ENCODE measurements at regions not wholly inside any gene's neighbourhood (a gene's known extent, or its start where the extent isn't known, plus 50 kb on each side); places are given as distances from the start of the nearest gene placed in this dataset.
A peak's percentile ranks its signal among the peaks of the same experiment; 100 is the strongest.

GRCh38 chr17:77883213-77883650 lies 75.3 kb upstream of the TNRC6C start:
- no peak for DNase-seq

- DNase-seq, result peak; percentile 42 to 73
Measured at GRCh38 chr17:77884019-77884418, 74.5 kb upstream of the TNRC6C start.

GRCh38 chr17:77884967-77885641 lies 73.4 kb upstream of the TNRC6C start:
- no peak for DNase-seq

GRCh38 chr17:77885678-77886386 lies 72.7 kb upstream of the TNRC6C start:
- DNase-seq, result no peak

GRCh38 chr17:77886387-77886728 lies 72.1 kb upstream of the TNRC6C start:
- DNase-seq, result no peak

- DNase-seq, result no peak
Measured at GRCh38 chr17:77887110-77887463, 71.4 kb upstream of the TNRC6C start.

GRCh38 chr17:77887464-77888241 lies 70.8 kb upstream of the TNRC6C start:
- DNase-seq, result peak; percentile 56 to 82

- no peak for DNase-seq
Measured at GRCh38 chr17:77888242-77889134, 70.0 kb upstream of the TNRC6C start.

- DNase-seq, result no peak
Measured at GRCh38 chr17:77889135-77889505, 69.4 kb upstream of the TNRC6C start.

GRCh38 chr17:77889866-77890760 lies 68.4 kb upstream of the TNRC6C start:
- DNase-seq, result no peak

GRCh38 chr17:77890771-77891170 lies 67.7 kb upstream of the TNRC6C start:
- no peak for DNase-seq

GRCh38 chr17:77891602-77892001 lies 66.9 kb upstream of the TNRC6C start:
- DNase-seq, result no peak

GRCh38 chr17:77892031-77892430 lies 66.5 kb upstream of the TNRC6C start:
- DNase-seq, result no peak

- DNase-seq, result peak; percentile 13 to 30
Measured at GRCh38 chr17:77892469-77893143, 65.9 kb upstream of the TNRC6C start.

- DNase-seq, result peak in 1 of 2 experiments; percentile 38
Measured at GRCh38 chr17:77893144-77894044, 65.1 kb upstream of the TNRC6C start.

- DNase-seq, result no peak
Measured at GRCh38 chr17:77894126-77894956, 64.2 kb upstream of the TNRC6C start.

GRCh38 chr17:77897741-77898301 lies 60.7 kb upstream of the TNRC6C start:
- no peak for DNase-seq

GRCh38 chr17:77898521-77899434 lies 59.7 kb upstream of the TNRC6C start:
- DNase-seq, result peak; percentile 98
